NCI-H446 (cell line): ENCODE measurements at regions not wholly inside any gene's neighbourhood (a gene's known extent, or its start where the extent isn't known, plus 50 kb on each side); places are given as distances from the start of the nearest gene placed in this dataset.
"Not testable (repeated sequence)": the region's sequence is repeated elsewhere in the genome, so short reads cannot be mapped to it uniquely, and the experiment has no call there.

Experiments
- DNase-seq, 2 experiments: peaks; one replicate each; lab custom pipeline; 2025; lab: John Stamatoyannopoulos, UW

GRCh38 chr7:69504733-69505420 lies 93.4 kb upstream of the AUTS2 start:
- DNase-seq, result no peak

GRCh38 chr7:69508736-69509135 lies 89.5 kb upstream of the AUTS2 start:
- DNase-seq, result no peak

- DNase-seq, result peak in 1 of 2 experiments; percentile 10
Observed at GRCh38 chr7:69510114-69510513, 88.2 kb upstream of the AUTS2 start.

- no peak for DNase-seq
Observed at GRCh38 chr7:69515495-69516212, 82.6 kb upstream of the AUTS2 start.

GRCh38 chr7:69516238-69516820 lies 81.9 kb upstream of the AUTS2 start:
- DNase-seq, result no peak

GRCh38 chr7:69517985-69518704 lies 80.1 kb upstream of the AUTS2 start:
- peak in 1 of 2 experiments; percentile 12 for DNase-seq

- DNase-seq, result no peak
Observed at GRCh38 chr7:69518705-69519077, 79.6 kb upstream of the AUTS2 start.

- no peak for DNase-seq
Observed at GRCh38 chr7:69526570-69526969, 71.7 kb upstream of the AUTS2 start.

GRCh38 chr7:69527706-69528105 lies 70.6 kb upstream of the AUTS2 start:
- DNase-seq, result no peak

GRCh38 chr7:69531050-69531449 lies 67.2 kb upstream of the AUTS2 start:
- DNase-seq, result no peak

- DNase-seq, result no peak
Observed at GRCh38 chr7:69534461-69535041, 63.7 kb upstream of the AUTS2 start.

- no peak for DNase-seq
Observed at GRCh38 chr7:69537691-69538090, 60.6 kb upstream of the AUTS2 start.

- DNase-seq, result no peak
Observed at GRCh38 chr7:69539531-69539930, 58.7 kb upstream of the AUTS2 start.

- DNase-seq, result no peak
Observed at GRCh38 chr7:69540287-69540686, 58.0 kb upstream of the AUTS2 start.

- DNase-seq, result not testable (repeated sequence)
Observed at GRCh38 chr7:69541779-69542432, 56.4 kb upstream of the AUTS2 start.

GRCh38 chr7:69545175-69545574 lies 53.1 kb upstream of the AUTS2 start:
- DNase-seq, result no peak
